Endothelial cell of umbilical vein (primary cell): ENCODE measurements at regions not wholly inside any gene's neighbourhood (a gene's known extent, or its start where the extent isn't known, plus 50 kb on each side); places are given as distances from the start of the nearest gene placed in this dataset.

Source experiments
- BruUV-seq: library from RNA; stranded (reverse); fragments of 400-500 nt; replicated peaks from 2 replicates; lab custom pipeline; 2021; lab: Mats Ljungman, UMichigan
- CTCF ChIA-PET: fragments of 300-600, 350-600 bp; sonication (Branson Sonifier 250); formaldehyde crosslinking; loops from one replicate; lab custom pipeline; 2021; ENCODE audit warnings: antibody characterized with exemption, inconsistent platforms; lab: Charles Lee
- POLR2A ChIA-PET: fragments of 300-600, 350-600 bp; sonication (Branson Sonifier 250); formaldehyde crosslinking; loops from one replicate; lab custom pipeline; 2021; ENCODE audit warnings: antibody characterized with exemption, inconsistent platforms; lab: Charles Lee
- DNase-seq: peaks from one replicate; pipeline ENCODE4 v3.0.0-alpha.2; 2011; ENCODE audit warnings: low read depth, low spot score
- FAIRE-seq: peaks from 2 replicates; lab custom pipeline; 2011; peaks lifted over from hg19 to GRCh38; lab: Jason Lieb, UNC
- H2AFZ ChIP-seq: 2 replicates; pipeline ENCODE4 v1.6.0; 2012; ENCODE audit warnings: low read depth, low read length, control low read depth, inconsistent platforms
- H3K27ac ChIP-seq: 2 replicates; pipeline ENCODE4 v1.5.1; 2011; ENCODE audit warnings: low read depth, mild to moderate bottlenecking, control low read depth, low read length, moderate library complexity; ENCODE audit not compliant: insufficient read depth
- H3K27me3 ChIP-seq, 2 experiments: 2 replicates each; pipeline versions ENCODE4 v1.6.0 to v1.6.1; 2011; ENCODE audit warnings: low read length in 2 of 2, mixed read lengths in 1 of 2; ENCODE audit not compliant: control insufficient read depth in 2 of 2, insufficient read depth in 2 of 2
- H3K36me3 ChIP-seq, 2 experiments: 2 replicates in 1 of 2; 3 replicates in 1 of 2; pipeline ENCODE4 v1.5.1; 2011; ENCODE audit warnings: low read length in 2 of 2, mild to moderate bottlenecking in 1 of 2, moderate library complexity in 1 of 2; ENCODE audit not compliant: control insufficient read depth in 2 of 2, insufficient read depth in 2 of 2; ENCODE audit errors: extremely low read depth in 1 of 2
- H3K4me1 ChIP-seq: 3 replicates; pipeline ENCODE4 v1.5.1; 2011; ENCODE audit warnings: mild to moderate bottlenecking, low read length; ENCODE audit not compliant: control insufficient read depth, insufficient read depth; ENCODE audit errors: extremely low read depth
- H3K4me2 ChIP-seq: 2 replicates; pipeline ENCODE4 v1.6.1; 2011; ENCODE audit warnings: low read length, control low read depth, mixed read lengths; ENCODE audit not compliant: insufficient read depth
- H3K4me3 ChIP-seq, 3 experiments: fragments of 200-600 bp in 1 of 3; sonication (generic), shearing (Covaris generic) in 1 of 3; replicated peaks in 1 of 3; 2 replicates each; pipeline ENCODE4 v1.5.1; 2011 to 2016; ENCODE audit warnings: control low read depth in 3 of 3, low read length in 3 of 3, mild to moderate bottlenecking in 2 of 3, inconsistent platforms in 1 of 3, low read depth in 1 of 3, moderate library complexity in 1 of 3; ENCODE audit not compliant: insufficient read depth in 1 of 3
- H3K79me2 ChIP-seq: 2 replicates; pipeline ENCODE4 v1.6.0; 2012; ENCODE audit warnings: low read length, inconsistent platforms; ENCODE audit not compliant: control insufficient read depth, insufficient read depth
- H3K9ac ChIP-seq: replicated peaks from 2 replicates; pipeline ENCODE3; 2011; ENCODE audit warnings: low read length, control low read depth; ENCODE audit not compliant: insufficient read depth; ENCODE audit errors: extremely low read depth
- H3K9me1 ChIP-seq: replicated peaks from 3 replicates; pipeline ENCODE4 v1.6.0; 2011; ENCODE audit warnings: mild to moderate bottlenecking, low read length; ENCODE audit not compliant: control insufficient read depth, insufficient read depth; ENCODE audit errors: extremely low read depth
- H3K9me3 ChIP-seq: replicated peaks from 2 replicates; pipeline ENCODE4 v1.5.1; 2012; ENCODE audit warnings: low read length, inconsistent platforms; ENCODE audit not compliant: control insufficient read depth, insufficient read depth
- H4K20me1 ChIP-seq: replicated peaks from 2 replicates; pipeline ENCODE3; 2011; ENCODE audit warnings: mild to moderate bottlenecking, low read length; ENCODE audit not compliant: control insufficient read depth, insufficient read depth; ENCODE audit errors: extremely low read depth
- CTCF ChIP-seq, 2 donors: IDR thresholded peaks; 1 replicate in 1 of 2; 2 replicates in 1 of 2; pipeline ENCODE4 v1.5.1; 2011; ENCODE audit warnings: low read length in 2 of 2, mild to moderate bottlenecking in 2 of 2, moderate library complexity in 2 of 2, control low read depth in 1 of 2, inconsistent platforms in 1 of 2, low read depth in 1 of 2; ENCODE audit not compliant: insufficient read depth in 1 of 2; ENCODE audit errors: extremely low read depth in 1 of 2
- EZH2 ChIP-seq: IDR thresholded peaks from 2 replicates; pipeline ENCODE4 v1.6.1; 2012; ENCODE audit warnings: borderline replicate concordance, low read depth, mild to moderate bottlenecking, moderate library complexity, low read length, inconsistent platforms; ENCODE audit not compliant: severe bottlenecking
- FOS ChIP-seq: IDR thresholded peaks from 2 replicates; pipeline ENCODE4 v1.6.1; 2011; ENCODE audit warnings: mild to moderate bottlenecking, low read length, moderate library complexity, borderline replicate concordance; ENCODE audit not compliant: insufficient read depth
- GATA2 ChIP-seq: IDR thresholded peaks from 2 replicates; pipeline ENCODE4 v1.7.0; 2011; ENCODE audit warnings: low read depth, mild to moderate bottlenecking, moderate library complexity, mixed read lengths, low read length; ENCODE audit not compliant: insufficient read length, insufficient read depth
- JUN ChIP-seq: IDR thresholded peaks from 2 replicates; pipeline ENCODE4 v1.6.1; 2011; ENCODE audit warnings: borderline replicate concordance, low read depth; ENCODE audit not compliant: insufficient read length, insufficient read depth
- MYC ChIP-seq: IDR thresholded peaks from one replicate; pipeline ENCODE4 v1.6.1; 2011; ENCODE audit warnings: mild to moderate bottlenecking, low read depth, low read length
- POLR2A ChIP-seq: IDR thresholded peaks from 2 replicates; pipeline ENCODE4 v1.6.1; 2012; ENCODE audit warnings: low read depth, mild to moderate bottlenecking, control low read depth, low read length
- POLR2AphosphoS5 ChIP-seq: IDR thresholded peaks from 2 replicates; pipeline ENCODE4 v1.6.1; 2012; ENCODE audit warnings: low read depth, mild to moderate bottlenecking, control low read depth, low read length, moderate library complexity; ENCODE audit not compliant: insufficient read depth
- dilution Hi-C: fragments of 300-500 bp; cut with MboI; formaldehyde crosslinking; loops from one replicate; pipeline ENCODE4 v1.15.0; 2019; ENCODE audit warnings: low sequenced_read_pairs; ENCODE audit not compliant: extremely low pct_ligation_motif_present
- intact Hi-C: fragments of 100-400 bp; cut with micrococcal nuclease; formaldehyde crosslinking; loops from one replicate; pipeline ENCODE4 v1.10.0; 2022
- TF ChIP-seq, protein P1 (sequence below): IDR thresholded peaks from 2 replicates; pipeline ENCODE4 v1.6.1; 2011; ENCODE audit not compliant: insufficient read depth, insufficient read length

DNA sequence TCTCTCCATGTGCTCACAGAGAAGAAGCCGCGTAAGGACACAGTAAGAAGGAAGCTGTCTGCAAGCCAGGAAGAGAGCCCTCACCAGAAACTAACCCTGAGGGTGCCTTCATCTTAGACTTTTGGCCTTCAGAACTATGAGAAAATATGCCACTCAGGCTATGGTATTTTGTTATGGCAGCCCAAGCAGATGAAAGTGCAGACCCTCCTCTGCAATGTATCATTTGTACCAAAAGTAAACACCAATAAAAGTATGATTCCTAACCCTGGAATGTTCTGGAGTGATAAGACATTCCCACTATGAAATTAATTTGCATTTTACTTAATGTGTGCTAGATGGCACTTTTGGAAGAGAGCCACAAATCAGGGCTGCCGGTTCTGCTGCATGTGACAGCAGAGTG, 594.3 kb downstream of the UTRN start:
- H3K27me3 ChIP-seq: no peaks in the 10 kb centered on the region
- no peaks in the 10 kb centered on the region for H3K79me2 ChIP-seq
- H3K4me2 ChIP-seq: no peak overlapping the region
- no TSS peak for BruUV-seq
- no peak for FAIRE-seq
- H4K20me1 ChIP-seq: no peaks in the 10 kb centered on the region
- no peak overlapping the region for H3K27ac ChIP-seq
- no peaks in the 10 kb centered on the region for H3K4me1 ChIP-seq
- H2AFZ ChIP-seq: no peak overlapping the region
- no peak for TF ChIP-seq FOS
- no peak for TF ChIP-seq MYC
- no peak for TF ChIP-seq JUN
- no peak for TF ChIP-seq EZH2
- no peak for TF ChIP-seq GATA2
- TF ChIP-seq POLR2A: no peak
- TF ChIP-seq POLR2AphosphoS5: no peak
- TF ChIP-seq CTCF (IDR thresholded peaks at IDR 0.05; ENCODE audit: extremely low read depth in 1 of 2, insufficient read depth in 1 of 2, low read depth in 1 of 2, low read length in 2 of 2): no peak
- TF ChIP-seq, protein P1, sequence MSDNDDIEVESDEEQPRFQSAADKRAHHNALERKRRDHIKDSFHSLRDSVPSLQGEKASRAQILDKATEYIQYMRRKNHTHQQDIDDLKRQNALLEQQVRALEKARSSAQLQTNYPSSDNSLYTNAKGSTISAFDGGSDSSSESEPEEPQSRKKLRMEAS: no peak
- H3K9ac ChIP-seq: no peak overlapping the region
- no peaks in the 10 kb centered on the region for H3K36me3 ChIP-seq
- no peaks in the 10 kb centered on the region for H3K9me3 ChIP-seq
- POLR2A ChIA-PET: no interaction called here
- no peak for DNase-seq
- H3K9me1 ChIP-seq: no peaks in the 10 kb centered on the region
- intact Hi-C loops: no loop called here
- CTCF ChIA-PET: no interaction called here
- dilution Hi-C loops: no loop called here
- no peak overlapping the region for H3K4me3 ChIP-seq
